GM23248 (cell line): ENCODE measurements at regions not wholly inside any gene's neighbourhood (a gene's known extent, or its start where the extent isn't known, plus 50 kb on each side); places are given as distances from the start of the nearest gene placed in this dataset.

ENCODE experiments used
- DNase-seq: peaks from one replicate; pipeline ENCODE4 v3.0.0-alpha.2; 2015
- H2AFZ ChIP-seq: fragments of 200-600 bp; sonication (generic); 2 replicates; pipeline ENCODE4 v1.6.1; 2016; ENCODE audit warnings: antibody characterized with exemption
- H3F3A ChIP-seq: fragments of 200-600 bp; sonication (generic); 2 replicates; pipeline ENCODE4 v1.6.1; 2016; ENCODE audit warnings: mild to moderate bottlenecking, antibody characterized with exemption, mixed run types; ENCODE audit not compliant: insufficient read depth
- H3K27ac ChIP-seq: fragments of 200-600 bp; sonication (generic); 2 replicates; pipeline ENCODE4 v1.5.1; 2016; ENCODE audit warnings: mild to moderate bottlenecking
- H3K27me3 ChIP-seq: fragments of 200-600 bp; sonication (generic); replicated peaks from 2 replicates; pipeline ENCODE4 v1.6.1; 2016; ENCODE audit warnings: mild to moderate bottlenecking; ENCODE audit not compliant: insufficient read depth
- H3K36me3 ChIP-seq: fragments of 200-600 bp; sonication (generic); 2 replicates; pipeline ENCODE4 v1.6.1; 2016; ENCODE audit warnings: low read depth, mild to moderate bottlenecking
- H3K4me1 ChIP-seq: fragments of 200-600 bp; sonication (generic); 2 replicates; pipeline ENCODE4 v1.6.1; 2016; ENCODE audit warnings: mild to moderate bottlenecking; ENCODE audit not compliant: insufficient read depth
- H3K4me2 ChIP-seq: fragments of 200-600 bp; sonication (generic); one replicate; pipeline ENCODE4 v1.6.1; 2016; ENCODE audit warnings: mild to moderate bottlenecking; ENCODE audit not compliant: unreplicated experiment
- H3K4me3 ChIP-seq: fragments of 200-600 bp; sonication (generic); 2 replicates; pipeline ENCODE4 v1.5.1; 2016; ENCODE audit warnings: mild to moderate bottlenecking
- H3K79me2 ChIP-seq: fragments of 200-600 bp; sonication (generic); 2 replicates; pipeline ENCODE4 v1.6.1; 2016; ENCODE audit warnings: mild to moderate bottlenecking; ENCODE audit not compliant: insufficient read depth
- H3K9ac ChIP-seq: fragments of 200-600 bp; sonication (generic); 2 replicates; pipeline ENCODE4 v1.6.1; 2016; ENCODE audit warnings: mild to moderate bottlenecking
- H3K9me2 ChIP-seq: fragments of 200-600 bp; sonication (generic); 2 replicates; pipeline ENCODE4 v1.6.1; 2016; ENCODE audit warnings: mixed run types, mild to moderate bottlenecking, moderate library complexity; ENCODE audit not compliant: insufficient read depth
- H3K9me3 ChIP-seq: fragments of 200-600 bp; sonication (generic); one replicate; pipeline ENCODE4 v1.6.1; 2017; ENCODE audit warnings: low read depth
- H4K20me1 ChIP-seq: fragments of 200-600 bp; sonication (generic); 2 replicates; pipeline ENCODE4 v1.6.0; 2016; ENCODE audit not compliant: insufficient read depth
- EZH2 ChIP-seq: fragments of 200-600 bp; sonication (generic); IDR thresholded peaks from 2 replicates; pipeline ENCODE4 v1.6.1; 2018; ENCODE audit warnings: antibody characterized with exemption, mild to moderate bottlenecking; ENCODE audit not compliant: insufficient read depth, poor library complexity, severe bottlenecking
- EZH2phosphoT487 ChIP-seq: fragments of 200-600 bp; sonication (generic); IDR thresholded peaks from 2 replicates; pipeline ENCODE4 v1.6.1; 2018; ENCODE audit warnings: antibody characterized with exemption, moderate library complexity, mild to moderate bottlenecking, low read depth; ENCODE audit not compliant: insufficient read depth
- WGBS, 2 experiments: methylation state at CpG; one replicate each; pipeline ENCODE4 v1.1.6; 2015 to 2017; ENCODE audit warnings: low lambda C conversion rate in 2 of 2, low coverage in 1 of 2; ENCODE audit errors: missing lambda C conversion rate in 2 of 2; 5-methylcytosine and 5-hydroxymethylcytosine counted together
- in situ Hi-C: fragments of 300-500 bp; cut with MboI; formaldehyde crosslinking; loops from 2 replicates; pipeline ENCODE4 v1.15.0; 2020

GRCh38 chr21:22244516-22244915, 1246.3 kb downstream of the NCAM2 start:
- Histone ChIP-seq H4K20me1 (no peaks in the 10 kb centered on the region), H3K9me2 (no peaks in the 10 kb centered on the region), H3K4me1 (no peaks in the 10 kb centered on the region), H2AFZ (no peak overlapping the region), H3K9ac (no peak overlapping the region), H3K9me3 (no peaks in the 10 kb centered on the region), H3F3A (no peaks in the 10 kb centered on the region), H3K4me3 (no peak overlapping the region), H3K36me3 (no peaks in the 10 kb centered on the region), H3K79me2 (no peaks in the 10 kb centered on the region), H3K27me3 (no peaks in the 10 kb centered on the region), H3K4me2 (no peak overlapping the region), H3K27ac (no peak overlapping the region)
- no peak for DNase-seq
- in situ Hi-C loops: no loop called here
- TF ChIP-seq EZH2: no peak
- WGBS, 2 experiments: 0 to 1% methylated on average over 2 of the region's 2 CpGs

DNA sequence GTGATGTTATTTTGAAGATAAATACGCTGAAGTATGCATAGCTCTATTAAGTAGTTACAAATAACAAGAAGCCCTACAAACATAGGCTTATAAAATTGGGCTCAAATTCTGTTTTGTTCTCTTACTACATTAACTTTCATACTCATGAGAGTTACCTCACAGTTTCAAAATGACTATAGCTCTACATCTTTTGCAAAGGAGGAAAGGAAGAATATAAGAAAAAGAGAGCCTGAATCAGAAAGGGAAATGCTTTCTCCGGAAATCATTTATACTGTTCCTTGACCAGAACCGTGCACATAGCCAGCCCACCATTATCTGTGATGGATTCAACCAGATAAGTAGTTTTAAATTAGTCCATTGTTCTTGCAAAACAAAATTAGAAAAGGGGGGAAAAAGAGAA, 1252.1 kb downstream of the NCAM2 start:
- Histone ChIP-seq H3K9me2 (no peaks in the 10 kb centered on the region), H3F3A (no peaks in the 10 kb centered on the region), H3K36me3 (no peaks in the 10 kb centered on the region), H3K27ac (no peak overlapping the region), H3K4me2 (no peak overlapping the region), H4K20me1 (no peaks in the 10 kb centered on the region), H3K27me3 (no peaks in the 10 kb centered on the region), H3K9ac (no peak overlapping the region), H3K9me3 (peaks cover 6% of the 10 kb centered on the region), H2AFZ (no peak overlapping the region), H3K4me3 (no peak overlapping the region), H3K79me2 (no peaks in the 10 kb centered on the region), H3K4me1 (no peaks in the 10 kb centered on the region)
- in situ Hi-C loops: no loop called here
- WGBS, 2 experiments: 21 to 27% methylated on average over 3 of the region's 3 CpGs
- no peak for DNase-seq
- no peak for TF ChIP-seq EZH2
- no peak for TF ChIP-seq EZH2phosphoT487

DNA sequence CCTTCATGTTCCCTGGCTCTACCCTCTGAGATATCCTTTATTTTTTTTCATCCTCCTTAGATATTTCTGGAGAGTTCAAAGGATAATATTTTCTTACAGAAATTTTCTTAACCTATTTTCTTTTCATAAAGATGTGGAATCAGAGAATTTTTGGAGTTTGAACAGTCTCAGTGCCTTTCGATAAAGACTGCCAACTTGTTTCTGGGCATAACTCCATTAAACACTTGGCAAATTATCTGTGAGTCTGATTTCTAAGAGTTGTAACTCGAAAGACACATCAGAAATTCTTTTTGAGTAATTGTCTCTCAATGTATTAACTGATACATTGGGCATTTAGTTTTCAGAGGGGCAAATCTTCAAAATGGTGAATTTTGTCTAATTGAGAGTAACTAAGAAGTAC, 1255.6 kb downstream of the NCAM2 start:
- H3K9me2 ChIP-seq: no peaks in the 10 kb centered on the region
- WGBS, 2 experiments: 0% methylated on average over 2 of the region's 2 CpGs
- H3K4me3 ChIP-seq: no peak overlapping the region
- DNase-seq: no peak
- no peaks in the 10 kb centered on the region for H3K79me2 ChIP-seq
- H3F3A ChIP-seq: no peaks in the 10 kb centered on the region
- in situ Hi-C loops: no loop called here
- no peaks in the 10 kb centered on the region for H3K36me3 ChIP-seq
- no peak for TF ChIP-seq EZH2phosphoT487
- no peak for TF ChIP-seq EZH2
- H3K9ac ChIP-seq: no peak overlapping the region
- no peak overlapping the region for H3K4me2 ChIP-seq
- no peak overlapping the region for H3K27ac ChIP-seq
- H3K4me1 ChIP-seq: no peaks in the 10 kb centered on the region
- H2AFZ ChIP-seq: no peak overlapping the region
- H3K27me3 ChIP-seq: no peaks in the 10 kb centered on the region
- H4K20me1 ChIP-seq: no peaks in the 10 kb centered on the region
- H3K9me3 ChIP-seq: peaks cover 11% of the 10 kb centered on the region

GRCh38 chr21:22258821-22259220, 1260.6 kb downstream of the NCAM2 start:
- Histone ChIP-seq H3K27me3 (no peaks in the 10 kb centered on the region), H3K27ac (no peak overlapping the region), H3K79me2 (no peaks in the 10 kb centered on the region), H3K36me3 (no peaks in the 10 kb centered on the region), H3K4me3 (no peak overlapping the region), H3K4me1 (no peaks in the 10 kb centered on the region), H3K9me2 (no peaks in the 10 kb centered on the region), H3K9me3 (peaks cover 5% of the 10 kb centered on the region), H3K4me2 (no peak overlapping the region), H4K20me1 (no peaks in the 10 kb centered on the region), H3K9ac (no peak overlapping the region), H3F3A (no peaks in the 10 kb centered on the region), H2AFZ (no peak overlapping the region)
- in situ Hi-C loops: no loop called here
- no peak for TF ChIP-seq EZH2phosphoT487
- TF ChIP-seq EZH2: no peak
- DNase-seq: no peak
- 14 to 21% methylated on average over 1 of the region's 1 CpG for WGBS, 2 experiments

DNA sequence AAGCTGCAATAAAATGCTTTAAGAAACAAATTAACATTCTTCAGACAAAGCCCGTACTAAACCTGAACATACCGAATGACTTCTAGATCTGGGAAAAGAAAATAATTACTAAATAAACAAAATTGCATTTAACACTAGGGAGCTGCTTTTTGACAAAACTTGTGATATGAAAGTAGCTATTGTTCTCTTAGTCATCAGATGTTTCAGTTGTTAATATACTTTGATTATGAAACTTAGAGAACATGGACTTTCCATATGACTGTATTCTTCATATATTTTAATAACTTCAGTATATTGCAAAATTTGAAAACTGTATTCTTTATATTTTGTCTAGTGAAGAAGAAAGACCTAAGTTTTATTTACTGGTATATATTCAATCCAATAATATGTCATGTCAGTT, 1262.1 kb downstream of the NCAM2 start:
- TF ChIP-seq EZH2phosphoT487: no peak
- no peak for TF ChIP-seq EZH2
- Histone ChIP-seq H2AFZ (no peak overlapping the region), H3K27me3 (no peaks in the 10 kb centered on the region), H3K36me3 (no peaks in the 10 kb centered on the region), H3K4me1 (no peaks in the 10 kb centered on the region), H3K9me2 (no peaks in the 10 kb centered on the region), H3F3A (no peaks in the 10 kb centered on the region), H3K9ac (no peak overlapping the region), H3K79me2 (no peaks in the 10 kb centered on the region), H3K9me3 (peaks cover 5% of the 10 kb centered on the region), H3K4me3 (no peak overlapping the region), H3K27ac (no peak overlapping the region), H3K4me2 (no peak overlapping the region), H4K20me1 (no peaks in the 10 kb centered on the region)
- DNase-seq: no peak
- in situ Hi-C loops: no loop called here
- WGBS, 2 experiments: 46 to 56% methylated on average over 2 of the region's 2 CpGs
